ENCODE measurements at regions not wholly inside any gene's neighbourhood (a gene's known extent, or its start where the extent isn't known, plus 50 kb on each side); places are given as distances from the start of the nearest gene placed in this dataset.

DNA sequence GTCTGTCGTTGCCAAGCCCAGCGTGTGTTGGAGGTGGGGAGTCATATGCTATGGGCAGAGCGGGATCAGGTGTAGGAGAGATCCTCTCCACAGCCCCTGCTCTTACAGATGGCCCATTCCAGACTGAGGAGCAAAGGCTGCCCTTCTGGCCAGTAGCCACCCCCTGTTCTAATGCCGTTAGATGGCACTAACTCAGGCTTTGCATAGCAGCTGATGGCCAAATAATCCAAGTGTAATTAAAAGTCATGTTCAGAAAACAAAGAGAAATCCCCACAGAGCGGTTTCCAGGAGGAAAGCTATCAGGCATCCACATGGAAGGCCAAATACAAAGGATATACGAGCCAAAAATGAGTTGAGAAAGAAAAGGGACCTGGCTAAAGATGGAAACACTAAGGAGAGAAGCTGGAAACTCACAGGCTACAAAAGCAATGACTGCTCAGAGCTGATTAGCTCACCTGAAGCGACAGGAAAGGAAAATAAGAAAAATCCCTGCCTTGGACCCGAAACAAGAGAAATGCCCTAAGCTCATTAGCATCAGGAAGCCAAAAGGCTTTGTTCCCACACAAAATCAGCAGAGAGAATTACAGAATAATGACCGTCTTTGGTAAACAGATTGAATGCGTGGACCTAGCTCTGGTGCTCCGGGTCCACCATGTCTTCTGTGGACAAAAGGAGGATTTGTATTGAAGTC is 1002.4 kb upstream of the KLHL29 start:
- no peak overlapping the region for H3K27ac ChIP-seq
- H2AFZ ChIP-seq: no peak overlapping the region
- no peak overlapping the region for H3K9ac ChIP-seq
- TF ChIP-seq, protein P1, sequence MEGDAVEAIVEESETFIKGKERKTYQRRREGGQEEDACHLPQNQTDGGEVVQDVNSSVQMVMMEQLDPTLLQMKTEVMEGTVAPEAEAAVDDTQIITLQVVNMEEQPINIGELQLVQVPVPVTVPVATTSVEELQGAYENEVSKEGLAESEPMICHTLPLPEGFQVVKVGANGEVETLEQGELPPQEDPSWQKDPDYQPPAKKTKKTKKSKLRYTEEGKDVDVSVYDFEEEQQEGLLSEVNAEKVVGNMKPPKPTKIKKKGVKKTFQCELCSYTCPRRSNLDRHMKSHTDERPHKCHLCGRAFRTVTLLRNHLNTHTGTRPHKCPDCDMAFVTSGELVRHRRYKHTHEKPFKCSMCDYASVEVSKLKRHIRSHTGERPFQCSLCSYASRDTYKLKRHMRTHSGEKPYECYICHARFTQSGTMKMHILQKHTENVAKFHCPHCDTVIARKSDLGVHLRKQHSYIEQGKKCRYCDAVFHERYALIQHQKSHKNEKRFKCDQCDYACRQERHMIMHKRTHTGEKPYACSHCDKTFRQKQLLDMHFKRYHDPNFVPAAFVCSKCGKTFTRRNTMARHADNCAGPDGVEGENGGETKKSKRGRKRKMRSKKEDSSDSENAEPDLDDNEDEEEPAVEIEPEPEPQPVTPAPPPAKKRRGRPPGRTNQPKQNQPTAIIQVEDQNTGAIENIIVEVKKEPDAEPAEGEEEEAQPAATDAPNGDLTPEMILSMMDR (IDR thresholded peaks at IDR 0.05): no peak
- no peak overlapping the region for H3K4me2 ChIP-seq (ENCODE audit: low read length)
- H3K27me3 ChIP-seq (ENCODE audit: control insufficient read depth, insufficient read depth, low read length): no peaks in the 10 kb centered on the region
- H3K4me3 ChIP-seq (ENCODE audit: low read depth, low read length): no peak overlapping the region
- H3K79me2 ChIP-seq: no peaks in the 10 kb centered on the region
- no peaks in the 10 kb centered on the region for H3K9me3 ChIP-seq (ENCODE audit: control insufficient read depth, low read length)
- H3K4me1 ChIP-seq: no peaks in the 10 kb centered on the region
- no peaks in the 10 kb centered on the region for H3K36me3 ChIP-seq (ENCODE audit: control insufficient read depth, insufficient read depth, low read length)

DNA sequence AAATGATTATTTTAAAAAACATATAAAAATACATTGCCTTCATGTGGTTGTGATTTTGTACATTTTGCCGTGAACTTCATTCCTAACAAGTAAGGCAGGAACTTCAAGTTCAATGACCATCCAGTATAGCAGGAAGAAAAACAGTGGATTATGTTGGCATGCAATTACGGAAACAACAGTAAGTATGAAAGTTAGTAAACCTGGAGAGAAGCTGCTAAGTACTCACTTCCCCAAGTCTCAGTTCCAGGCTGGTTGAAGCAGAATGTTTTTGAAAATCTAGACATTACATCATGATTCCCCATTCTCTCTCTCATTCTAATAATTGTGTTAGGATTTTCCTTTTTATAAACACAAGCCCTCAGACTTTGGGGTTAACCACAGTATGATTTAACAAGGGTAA is 987.1 kb upstream of the KLHL29 start:
- no peaks in the 10 kb centered on the region for H3K27me3 ChIP-seq (ENCODE audit: control insufficient read depth, insufficient read depth, low read length)
- TF ChIP-seq, protein P1 (IDR thresholded peaks at IDR 0.05): no peak
- no peak overlapping the region for H3K4me2 ChIP-seq (ENCODE audit: low read length)
- H3K9ac ChIP-seq: no peak overlapping the region
- no peaks in the 10 kb centered on the region for H3K79me2 ChIP-seq
- no peak overlapping the region for H2AFZ ChIP-seq
- H3K36me3 ChIP-seq (ENCODE audit: control insufficient read depth, insufficient read depth, low read length): no peaks in the 10 kb centered on the region
- H3K27ac ChIP-seq: no peak overlapping the region
- H3K4me3 ChIP-seq (ENCODE audit: low read depth, low read length): no peak overlapping the region
- H3K9me3 ChIP-seq (ENCODE audit: control insufficient read depth, low read length): no peaks in the 10 kb centered on the region
- H3K4me1 ChIP-seq: no peaks in the 10 kb centered on the region

DNA sequence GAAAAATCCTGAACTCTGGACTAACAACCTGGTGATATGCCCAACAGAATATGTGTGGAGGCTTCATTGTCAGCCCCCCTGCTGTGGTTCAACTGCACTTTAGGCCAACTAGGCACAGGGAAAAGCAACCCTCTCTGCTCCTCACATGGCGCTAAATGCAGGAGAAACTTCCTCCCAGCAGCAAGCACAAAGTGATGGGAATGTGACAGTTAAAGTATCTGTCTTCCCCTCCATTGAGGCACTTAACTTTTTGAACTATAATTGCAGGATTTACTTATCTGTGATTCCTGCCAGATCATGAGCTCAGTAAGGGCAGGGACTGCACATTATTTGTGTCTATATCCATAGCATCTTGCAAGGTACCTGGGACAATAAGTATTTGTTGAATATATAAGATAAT is 981.2 kb upstream of the KLHL29 start:
- H3K4me2 ChIP-seq (ENCODE audit: low read length): no peak overlapping the region
- no peak overlapping the region for H3K4me3 ChIP-seq (ENCODE audit: low read depth, low read length)
- no peaks in the 10 kb centered on the region for H3K4me1 ChIP-seq
- no peaks in the 10 kb centered on the region for H3K36me3 ChIP-seq (ENCODE audit: control insufficient read depth, insufficient read depth, low read length)
- H3K79me2 ChIP-seq: no peaks in the 10 kb centered on the region
- TF ChIP-seq, protein P1 (IDR thresholded peaks at IDR 0.05): no peak
- no peaks in the 10 kb centered on the region for H3K9me3 ChIP-seq (ENCODE audit: control insufficient read depth, low read length)
- no peak overlapping the region for H3K9ac ChIP-seq
- H3K27me3 ChIP-seq (ENCODE audit: control insufficient read depth, insufficient read depth, low read length): no peaks in the 10 kb centered on the region
- no peak overlapping the region for H2AFZ ChIP-seq
- no peak overlapping the region for H3K27ac ChIP-seq

DNA sequence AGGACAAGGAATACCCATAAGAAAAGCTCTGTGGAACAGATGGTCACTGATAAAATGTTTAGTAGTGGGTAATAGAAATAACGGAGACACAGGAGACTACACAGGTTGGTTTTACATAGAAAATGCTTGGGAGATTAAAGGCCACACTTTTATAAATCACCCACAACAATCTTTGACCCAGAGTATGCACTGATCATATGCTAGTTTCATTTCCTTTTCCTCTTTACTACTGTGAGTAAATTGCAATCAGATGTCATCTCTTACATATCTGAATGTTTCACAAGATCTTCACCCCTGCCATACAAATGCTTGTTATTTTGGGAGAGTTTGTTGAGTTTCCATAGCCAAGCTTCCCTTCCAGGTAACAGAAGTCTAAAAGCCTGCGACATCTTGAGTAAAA is 978.4 kb upstream of the KLHL29 start:
- no peak overlapping the region for H3K4me2 ChIP-seq (ENCODE audit: low read length)
- H3K36me3 ChIP-seq (ENCODE audit: control insufficient read depth, insufficient read depth, low read length): no peaks in the 10 kb centered on the region
- no peak overlapping the region for H3K27ac ChIP-seq
- no peak overlapping the region for H2AFZ ChIP-seq
- no peaks in the 10 kb centered on the region for H3K9me3 ChIP-seq (ENCODE audit: control insufficient read depth, low read length)
- no peak overlapping the region for H3K4me3 ChIP-seq (ENCODE audit: low read depth, low read length)
- H3K9ac ChIP-seq: no peak overlapping the region
- TF ChIP-seq, protein P1 (IDR thresholded peaks at IDR 0.05): no peak
- no peaks in the 10 kb centered on the region for H3K4me1 ChIP-seq
- H3K27me3 ChIP-seq (ENCODE audit: control insufficient read depth, insufficient read depth, low read length): no peaks in the 10 kb centered on the region
- no peaks in the 10 kb centered on the region for H3K79me2 ChIP-seq

DNA sequence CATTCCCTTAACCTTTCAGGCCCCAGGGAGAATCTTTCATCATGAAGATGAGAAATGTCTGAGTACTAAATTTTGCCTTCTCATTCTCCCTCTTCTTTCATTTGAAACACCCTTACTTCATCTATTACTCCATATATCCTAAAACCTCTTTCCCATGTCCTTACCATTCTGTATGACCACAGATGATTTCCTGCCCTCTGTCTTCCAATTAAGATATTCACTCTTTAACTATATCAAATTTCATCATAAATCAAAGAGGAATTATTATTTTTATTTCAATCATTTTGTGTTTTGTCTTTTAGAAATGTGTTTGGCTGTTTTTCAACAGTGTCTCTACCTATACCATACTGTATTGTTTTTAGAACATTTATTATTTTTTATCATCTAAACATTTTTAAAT is 964.9 kb upstream of the KLHL29 start:
- Histone ChIP-seq H3K4me1 (no peaks in the 10 kb centered on the region), H3K27me3 (ENCODE audit: control insufficient read depth, insufficient read depth, low read length) (no peaks in the 10 kb centered on the region), H2AFZ (no peak overlapping the region), H3K36me3 (ENCODE audit: control insufficient read depth, insufficient read depth, low read length) (no peaks in the 10 kb centered on the region), H3K9ac (no peak overlapping the region), H3K4me2 (ENCODE audit: low read length) (no peak overlapping the region), H3K4me3 (ENCODE audit: low read depth, low read length) (no peak overlapping the region), H3K27ac (no peak overlapping the region), H3K79me2 (no peaks in the 10 kb centered on the region), H3K9me3 (ENCODE audit: control insufficient read depth, low read length) (no peaks in the 10 kb centered on the region)
- TF ChIP-seq, protein P1 (IDR thresholded peaks at IDR 0.05): no peak

All from parathyroid adenoma (tissue), 2 donors.